ENCODE measurements at regions not wholly inside any gene's neighbourhood (a gene's known extent, or its start where the extent isn't known, plus 50 kb on each side); places are given as distances from the start of the nearest gene placed in this dataset.

DNA sequence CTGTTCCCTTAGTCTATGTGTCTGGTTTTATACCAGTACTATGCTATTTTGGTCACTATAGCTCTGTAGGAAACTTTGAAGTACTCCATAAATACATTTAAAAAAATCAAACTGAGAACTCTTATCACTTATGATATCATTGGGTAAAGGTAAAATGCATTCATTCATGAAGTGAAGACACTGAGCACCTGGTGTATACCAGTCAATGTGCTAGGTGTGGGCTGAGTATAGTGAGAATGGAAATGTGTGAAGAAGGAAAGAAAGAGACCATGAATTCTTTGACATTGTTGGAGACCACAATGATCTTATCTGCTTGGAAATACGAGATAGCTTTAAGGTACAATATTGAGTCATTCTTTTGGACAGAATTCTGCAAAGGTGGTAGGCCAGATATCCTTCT, 633.5 kb upstream of the AMELY start:
- no peak overlapping the region for H2AFZ ChIP-seq (ENCODE audit: low read length)
- TF ChIP-seq NRF1 (IDR thresholded peaks at IDR 0.05; ENCODE audit: low read depth, low read length) (no peak), SIRT6 (IDR thresholded peaks at IDR 0.05; ENCODE audit: low read length) (no peak), RXRA (IDR thresholded peaks at IDR 0.05; ENCODE audit: insufficient read depth, low read depth, low read length) (no peak)
- no peaks in the 10 kb centered on the region for H3K79me1 ChIP-seq (ENCODE audit: low read depth, low read length)
- H4K5ac ChIP-seq (ENCODE audit: insufficient read length, low read depth, low read length): no peak overlapping the region
- ChIA-PET CTCF (ENCODE audit: partially characterized antibody) (no interaction called here), POLR2A (ENCODE audit: partially characterized antibody) (no interaction called here)
- no peak overlapping the region for H2BK20ac ChIP-seq (ENCODE audit: low read length)
- H3K56ac ChIP-seq (replicated peaks; ENCODE audit: insufficient read length, low read depth, low read length): no peak overlapping the region
- no peak overlapping the region for H2BK5ac ChIP-seq (ENCODE audit: low read depth, low read length)
- DNase-seq (ENCODE audit: low read depth in 1 of 2, low spot score in 2 of 2): no peak
- H2BK120ac ChIP-seq (replicated peaks; ENCODE audit: low read depth, low read length): no peak overlapping the region
- H3K4me3 ChIP-seq (ENCODE audit: extremely low read depth in 1 of 4, insufficient read depth in 2 of 4, low read depth in 3 of 4, low read length in 4 of 4): no peak overlapping the region
- H3K18ac ChIP-seq (ENCODE audit: extremely low read depth, low read length): no peak overlapping the region
- no peaks in the 10 kb centered on the region for H3K79me2 ChIP-seq (ENCODE audit: control insufficient read depth in 1 of 2, insufficient read depth in 2 of 2, low read length in 2 of 2)
- H3K9ac ChIP-seq (replicated peaks in 1 of 4; ENCODE audit: extremely low read depth in 1 of 4, low read depth in 3 of 4, low read length in 3 of 4): no peak overlapping the region
- H4K8ac ChIP-seq (ENCODE audit: extremely low read depth, insufficient read depth, low read length): no peak overlapping the region
- no peak overlapping the region for H2BK12ac ChIP-seq (ENCODE audit: low read depth, low read length)
- no peaks in the 10 kb centered on the region for H3K4me1 ChIP-seq (replicated peaks in 1 of 4; ENCODE audit: control insufficient read depth in 3 of 4, insufficient read depth in 4 of 4, low read length in 3 of 4)
- no peak overlapping the region for H2AK5ac ChIP-seq (ENCODE audit: low read depth, low read length)
- H3K14ac ChIP-seq (ENCODE audit: insufficient read length): no peak overlapping the region
- H3K27ac ChIP-seq (ENCODE audit: low read depth, low read length): no peak overlapping the region
- H3K4me2 ChIP-seq (ENCODE audit: insufficient read depth in 1 of 2, low read depth in 2 of 2, low read length in 2 of 2): no peak overlapping the region
- no peak for FAIRE-seq
- H3K4ac ChIP-seq (replicated peaks; ENCODE audit: insufficient read length, low read depth, low read length): no peak overlapping the region
- WGBS, 2 experiments (ENCODE audit: extremely low coverage in 1 of 2, insufficient coverage in 1 of 2, insufficient read length in 1 of 2, insufficient replicate concordance in 2 of 2, low coverage in 1 of 2, low lambda C conversion rate in 2 of 2, missing lambda C conversion rate in 1 of 2): no CpG with 5 or more reads among the region's 1 CpG
- no peak overlapping the region for H4K91ac ChIP-seq (replicated peaks; ENCODE audit: insufficient read length, low read length)
- no peaks in the 10 kb centered on the region for H3K36me3 ChIP-seq (ENCODE audit: control insufficient read depth in 2 of 4, insufficient read depth in 4 of 4, low read length in 3 of 4)
- no peaks in the 10 kb centered on the region for H4K20me1 ChIP-seq (replicated peaks in 1 of 2; ENCODE audit: control insufficient read depth in 1 of 2, insufficient read depth in 2 of 2, low read length in 2 of 2)
- H3K23ac ChIP-seq (ENCODE audit: insufficient read length): no peak overlapping the region
- no peak overlapping the region for H2BK15ac ChIP-seq (ENCODE audit: low read length)
- no peaks in the 10 kb centered on the region for H3K23me2 ChIP-seq (ENCODE audit: low read depth, low read length)
- no peaks in the 10 kb centered on the region for H3K9me3 ChIP-seq (ENCODE audit: insufficient read depth in 2 of 2, low read depth in 1 of 2, low read length in 1 of 2)
- no peaks in the 10 kb centered on the region for H3K27me3 ChIP-seq (replicated peaks in 1 of 4; ENCODE audit: control insufficient read depth in 3 of 4, extremely low read depth in 1 of 4, insufficient read depth in 3 of 4, low read length in 3 of 4)

Measured in H1 (cell line).